Amniotic epithelial cell (primary cell): ENCODE measurements at regions not wholly inside any gene's neighbourhood (a gene's known extent, or its start where the extent isn't known, plus 50 kb on each side); places are given as distances from the start of the nearest gene placed in this dataset.

Experiments
- DNase-seq: peaks from one replicate; pipeline ENCODE4 v3.0.0-alpha.2; 2010; ENCODE audit warnings: low read depth

- DNase-seq = no peak
These were observed 290.2 kb downstream of the SLITRK1 start for GRCh38 chr13:83592095-83592494.

GRCh38 chr13:83589814-83590213, 292.5 kb downstream of the SLITRK1 start:
- no peak for DNase-seq

DNA sequence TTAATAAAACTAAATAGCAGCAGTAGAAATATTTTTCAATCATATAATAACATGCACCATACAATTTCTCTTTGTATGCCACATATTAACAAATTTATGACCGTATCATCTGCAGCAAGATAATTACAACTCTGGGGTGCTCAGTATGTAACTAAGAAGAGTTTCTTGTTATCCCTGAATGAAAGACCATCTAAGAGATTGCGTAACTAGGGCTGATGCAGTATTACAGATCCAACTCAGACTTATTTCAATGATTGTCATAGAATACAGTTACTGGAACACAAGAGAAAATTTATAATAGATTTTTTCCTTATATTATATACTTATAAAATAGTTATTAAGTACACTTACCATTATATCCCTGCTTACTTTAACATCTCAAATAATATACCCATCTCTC, 305.1 kb downstream of the SLITRK1 start:
- DNase-seq = no peak

- DNase-seq = no peak
These were observed 314.3 kb downstream of the SLITRK1 start for GRCh38 chr13:83568019-83568418.

GRCh38 chr13:83563499-83563898, 318.8 kb downstream of the SLITRK1 start:
- DNase-seq = no peak

- DNase-seq = no peak
These were observed 324.4 kb downstream of the SLITRK1 start for GRCh38 chr13:83557845-83558244.

GRCh38 chr13:83549671-83550070, 332.6 kb downstream of the SLITRK1 start:
- DNase-seq = no peak

DNA sequence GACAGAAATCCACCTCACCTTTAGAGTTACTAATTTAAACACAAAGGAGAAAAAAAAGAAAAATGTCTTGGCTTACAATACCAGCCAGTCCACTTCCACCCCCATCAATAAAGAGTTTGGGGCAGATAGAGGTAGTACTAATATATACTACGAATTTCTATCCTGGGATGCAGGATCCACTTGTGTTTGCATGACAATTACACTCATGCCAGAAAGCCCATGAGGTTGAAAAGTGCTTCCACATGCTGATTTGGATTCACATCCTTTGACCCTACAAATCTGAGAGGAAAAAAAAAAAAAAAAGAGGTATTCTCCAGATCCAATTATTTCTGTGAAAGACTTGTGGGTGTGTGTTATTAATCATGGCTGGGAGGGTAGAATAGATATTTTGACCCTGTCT, 335.2 kb downstream of the SLITRK1 start:
- no peak for DNase-seq

DNA sequence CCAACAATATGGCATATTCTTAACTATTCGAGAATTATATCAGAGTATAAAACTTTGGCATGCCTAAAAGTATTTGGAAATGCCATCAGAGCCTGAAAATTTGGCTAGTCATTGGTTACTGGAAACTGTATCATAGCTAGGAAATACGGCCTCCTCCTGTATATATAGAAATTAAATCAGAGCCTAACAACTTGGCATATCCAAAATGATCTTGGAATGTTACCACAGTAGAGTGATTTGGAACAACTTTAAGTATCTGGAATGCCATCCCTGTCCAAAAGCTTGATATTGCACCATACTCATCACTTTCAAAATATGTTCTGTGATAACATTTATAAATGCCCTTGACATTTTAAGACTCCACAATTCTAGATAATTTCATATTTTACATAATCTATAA, 335.8 kb downstream of the SLITRK1 start:
- no peak for DNase-seq

- no peak for DNase-seq
These were observed 343.6 kb downstream of the SLITRK1 start for GRCh38 chr13:83538636-83539035.

GRCh38 chr13:83536941-83537340, 345.3 kb downstream of the SLITRK1 start:
- no peak for DNase-seq

DNA sequence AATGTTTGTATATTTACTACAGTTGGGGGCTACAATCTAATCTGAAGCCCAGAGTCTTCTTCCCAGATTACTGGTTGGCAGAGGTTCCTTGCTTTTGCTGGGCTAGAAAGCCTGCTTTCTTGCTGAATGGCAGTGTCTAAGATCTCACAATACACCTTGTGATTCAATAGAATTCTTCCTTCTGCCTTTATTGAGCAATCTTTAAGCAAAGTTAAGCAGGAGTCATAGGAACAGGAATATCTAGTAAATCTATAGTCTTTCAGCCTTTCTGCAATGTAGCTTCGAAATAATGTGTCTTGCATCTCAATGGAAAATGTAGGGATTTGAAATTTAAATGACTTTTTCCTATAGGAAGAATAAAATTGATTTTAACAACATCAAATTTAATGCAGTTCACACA, 346.1 kb downstream of the SLITRK1 start:
- DNase-seq = no peak

- DNase-seq = no peak
These were observed 349.5 kb downstream of the SLITRK1 start for GRCh38 chr13:83532809-83533208.

DNA sequence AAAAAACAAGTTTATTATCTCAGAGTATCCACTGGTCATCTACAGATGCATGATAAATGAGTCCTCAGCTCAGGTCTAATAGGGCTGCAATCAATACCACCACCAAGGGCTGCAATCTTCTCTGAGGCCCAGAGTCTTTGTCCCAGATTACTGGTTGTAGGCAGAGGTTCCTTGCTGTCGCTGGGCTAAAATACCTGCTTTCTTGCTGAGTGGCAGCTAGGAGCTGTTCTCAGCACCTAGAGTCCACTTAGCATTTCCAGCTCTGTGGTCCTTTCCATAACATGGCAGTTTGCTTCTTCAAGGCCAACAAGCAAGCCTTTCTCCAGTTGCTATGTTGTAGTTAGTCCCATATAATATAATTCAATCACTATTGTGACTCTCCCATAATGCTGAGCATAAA, 351.3 kb downstream of the SLITRK1 start:
- no peak for DNase-seq

GRCh38 chr13:83516781-83517180, 365.5 kb downstream of the SLITRK1 start:
- no peak for DNase-seq

DNA sequence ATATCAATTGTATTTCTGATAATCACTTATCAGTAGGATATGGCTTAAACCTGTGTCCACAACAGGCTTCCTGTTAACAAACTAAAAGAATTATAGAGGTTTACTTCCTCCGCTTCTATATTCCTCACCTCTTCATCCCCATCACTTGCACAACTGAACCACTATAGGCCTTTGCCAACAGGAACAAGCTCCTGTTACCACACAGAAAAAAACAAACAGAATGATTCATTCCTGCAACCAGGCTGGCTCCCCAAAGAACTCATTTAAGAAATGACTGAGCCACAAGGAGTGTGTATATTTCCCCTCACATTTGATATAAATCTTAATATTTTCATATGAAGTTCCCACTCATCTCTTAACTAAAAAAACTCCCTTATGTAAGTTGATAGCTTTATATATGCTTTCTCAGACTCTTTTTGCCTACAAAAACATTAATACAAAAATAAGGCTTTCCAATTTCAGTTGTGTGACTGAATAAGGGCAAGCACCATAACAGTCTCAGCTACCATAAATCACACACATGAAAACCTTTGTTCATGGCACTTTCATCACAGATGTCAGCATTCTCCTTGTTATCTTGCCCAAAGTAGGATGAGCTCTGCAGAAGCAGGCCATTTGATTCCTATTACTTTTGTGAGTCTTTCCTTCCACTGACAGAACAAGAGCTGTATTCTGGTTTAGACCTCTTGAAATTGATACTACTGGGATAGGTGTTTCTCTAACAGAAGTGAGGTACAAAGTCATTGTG, 366.8 kb downstream of the SLITRK1 start:
- DNase-seq = peak; percentile 28

DNA sequence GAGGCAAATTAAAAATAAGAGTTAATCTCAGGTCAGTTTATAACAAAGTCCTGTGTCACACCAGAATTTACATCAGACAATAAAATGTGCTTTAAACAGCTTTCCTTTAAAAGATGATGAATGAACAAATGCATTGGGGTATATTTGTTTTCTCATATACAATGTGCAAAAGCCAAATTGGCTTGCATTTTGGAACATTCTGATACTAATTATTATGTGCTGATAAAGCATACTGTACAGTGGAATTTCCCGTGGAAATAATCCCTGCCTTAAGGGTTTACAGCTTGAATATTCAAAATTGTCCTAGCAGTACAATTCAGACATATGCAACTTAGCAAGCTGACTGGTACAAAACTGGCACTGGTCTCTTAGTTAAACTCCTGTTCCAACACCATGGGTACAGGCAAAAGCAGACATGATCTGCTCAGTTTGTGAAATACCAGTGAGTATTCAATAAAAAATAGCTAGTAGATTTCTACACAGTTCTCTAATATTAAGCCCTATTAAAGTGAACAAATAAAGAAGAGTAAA, 373.4 kb downstream of the SLITRK1 start:
- DNase-seq = no peak

- no peak for DNase-seq
These were observed 378.9 kb downstream of the SLITRK1 start for GRCh38 chr13:83503424-83503823.

DNA sequence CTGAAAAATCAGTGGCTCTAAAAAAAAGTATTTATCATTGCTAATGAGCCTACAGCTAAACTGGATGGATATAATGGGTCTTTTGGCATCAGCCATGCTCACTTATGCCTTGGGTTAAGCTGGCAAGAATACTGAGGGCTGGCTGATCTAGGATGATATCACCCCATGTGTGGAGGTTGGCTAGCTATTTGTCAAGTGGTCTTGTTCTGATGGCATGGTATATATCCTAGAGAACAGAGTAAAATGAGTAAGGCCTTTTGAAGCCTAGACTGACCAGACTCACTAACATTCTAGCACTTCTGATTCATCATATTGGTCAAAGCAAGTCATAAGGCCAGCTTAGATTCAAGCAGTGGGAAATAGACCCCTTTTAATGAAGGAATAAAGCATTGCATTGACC, 383.0 kb downstream of the SLITRK1 start:
- DNase-seq = no peak

DNA sequence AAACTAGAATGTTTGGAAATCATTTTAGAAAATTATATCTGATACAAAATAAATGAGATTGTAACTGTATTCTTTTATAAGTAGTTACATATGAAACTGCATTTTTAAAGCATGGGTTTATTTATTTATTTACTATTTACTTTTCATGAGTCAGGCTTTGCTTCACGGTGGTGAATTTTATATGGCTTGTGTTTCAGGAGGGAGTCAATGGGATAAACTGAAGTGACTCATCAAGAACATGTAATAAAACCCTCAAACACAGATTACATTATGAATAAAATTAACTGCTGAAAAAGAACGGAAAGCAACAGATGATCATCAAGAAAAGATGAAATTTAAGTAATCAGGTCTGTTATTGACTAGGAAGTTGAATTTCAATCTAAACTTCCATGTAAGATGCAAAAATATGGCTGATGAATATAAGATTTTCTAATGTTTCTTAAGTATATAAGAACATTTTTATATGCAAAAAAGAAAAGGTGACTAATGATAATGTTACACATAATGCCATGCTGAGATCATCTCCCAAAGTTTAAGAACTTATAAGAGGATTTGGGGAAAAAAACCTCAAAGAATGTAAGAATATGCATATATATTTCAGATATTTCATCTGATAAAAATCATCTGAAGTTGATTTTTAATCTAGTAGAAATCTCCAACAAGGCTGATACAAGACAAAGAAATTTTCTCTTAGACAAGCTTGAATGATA, 383.6 kb downstream of the SLITRK1 start:
- peak; percentile 10 for DNase-seq

GRCh38 chr13:83498045-83498444, 384.2 kb downstream of the SLITRK1 start:
- DNase-seq = no peak

DNA sequence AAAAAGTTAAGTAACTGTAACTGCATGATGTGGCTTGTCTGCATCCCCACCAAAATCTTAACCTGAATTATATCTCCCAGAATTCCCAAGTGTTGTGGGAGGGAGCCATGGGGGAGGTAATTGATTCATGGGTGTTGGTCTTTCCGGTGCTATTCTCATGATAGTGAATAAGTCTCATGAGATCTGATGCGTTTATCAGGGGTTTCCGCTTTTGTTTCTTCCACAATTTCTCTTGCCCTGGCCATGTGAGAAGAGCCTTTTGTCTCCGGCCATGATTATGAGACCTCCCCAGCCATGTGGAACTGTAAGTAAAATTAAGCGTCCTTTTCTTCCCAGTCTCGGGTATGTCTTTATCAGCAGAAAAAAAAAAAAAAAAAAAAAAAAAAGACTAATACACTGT, 385.8 kb downstream of the SLITRK1 start:
- DNase-seq = no peak

DNA sequence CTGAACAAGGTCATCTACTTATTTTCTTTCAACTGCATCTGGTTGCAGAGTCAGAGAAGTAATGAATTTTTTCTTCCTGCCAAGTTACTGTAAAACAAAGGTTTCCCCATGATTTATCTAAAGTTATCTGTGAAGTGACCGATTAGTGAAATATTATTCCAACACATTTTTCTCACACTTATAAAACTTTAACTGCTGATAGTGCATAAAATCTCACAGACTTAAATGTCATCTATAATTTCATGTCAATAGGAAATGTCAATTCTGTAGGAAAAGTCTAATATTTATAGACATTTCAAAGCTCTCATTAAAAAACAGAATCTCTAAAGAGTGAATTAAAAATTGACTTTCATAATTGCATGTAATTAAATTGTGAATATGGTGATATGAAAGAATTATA, 397.2 kb downstream of the SLITRK1 start:
- DNase-seq = no peak

- DNase-seq = no peak
These were observed 411.3 kb downstream of the SLITRK1 start for GRCh38 chr13:83471011-83471410.
